ENCODE measurements at regions not wholly inside any gene's neighbourhood (a gene's known extent, or its start where the extent isn't known, plus 50 kb on each side); places are given as distances from the start of the nearest gene placed in this dataset.
"Not testable (repeated sequence)": the region's sequence is repeated elsewhere in the genome, so short reads cannot be mapped to it uniquely, and the experiment has no call there.

- no peaks in the 10 kb centered on the region for H3K27me3 ChIP-seq
- intact Hi-C loops (cut with DNase I), result no loop called here
- 62 to 70% methylated on average over 1 of the region's 1 CpG for WGBS, 2 donors
- ATAC-seq (no peak), DNase-seq (no peak), FAIRE-seq (no peak)
- H3K36me3 ChIP-seq, result no peaks in the 10 kb centered on the region
- H3K27ac ChIP-seq, result no peak overlapping the region
- H3K9me3 ChIP-seq, result no peaks in the 10 kb centered on the region
- H3K4me3 ChIP-seq, result no peak overlapping the region
- H3K4me1 ChIP-seq, result no peaks in the 10 kb centered on the region
- TF ChIP-seq CTCF (IDR thresholded peaks at IDR 0.05), result no peak
Measured at GRCh38 chr5:165030971-165031370, 1525.6 kb downstream of the MAT2B start.

GRCh38 chr5:165031371-165031770 is 1526.0 kb downstream of the MAT2B start:
- Histone ChIP-seq H3K27me3 (no peaks in the 10 kb centered on the region), H3K36me3 (no peaks in the 10 kb centered on the region), H3K27ac (no peak overlapping the region), H3K4me1 (no peaks in the 10 kb centered on the region), H3K4me3 (no peak overlapping the region), H3K9me3 (no peaks in the 10 kb centered on the region)
- no peak for TF ChIP-seq CTCF (IDR thresholded peaks at IDR 0.05)
- FAIRE-seq, result no peak
- no peak for DNase-seq
- no peak for ATAC-seq
- 75 to 90% methylated on average over 2 of the region's 2 CpGs for WGBS, 2 donors
- intact Hi-C loops (cut with DNase I), result no loop called here

GRCh38 chr5:165035520-165035919 is 1530.1 kb downstream of the MAT2B start:
- Histone ChIP-seq H3K27ac (no peak overlapping the region), H3K4me1 (no peaks in the 10 kb centered on the region), H3K27me3 (no peaks in the 10 kb centered on the region), H3K36me3 (no peaks in the 10 kb centered on the region), H3K9me3 (no peaks in the 10 kb centered on the region), H3K4me3 (no peak overlapping the region)
- intact Hi-C loops (cut with DNase I), result no loop called here
- TF ChIP-seq CTCF (IDR thresholded peaks at IDR 0.05), result no peak
- DNase-seq (no peak), FAIRE-seq (no peak), ATAC-seq (no peak)
- 49 to 63% methylated on average over 1 of the region's 1 CpG for WGBS, 2 donors

- WGBS, 2 donors, result 46 to 50% methylated on average over 3 of the region's 3 CpGs
- TF ChIP-seq CTCF (IDR thresholded peaks at IDR 0.05), result no peak
- intact Hi-C loops (cut with DNase I), result no loop called here
- Histone ChIP-seq H3K4me3 (no peak overlapping the region), H3K27me3 (no peaks in the 10 kb centered on the region), H3K9me3 (no peaks in the 10 kb centered on the region), H3K36me3 (no peaks in the 10 kb centered on the region), H3K27ac (no peak overlapping the region), H3K4me1 (no peaks in the 10 kb centered on the region)
- DNase-seq (no peak), FAIRE-seq (no peak), ATAC-seq (no peak)
Measured at GRCh38 chr5:165039748-165040147, 1534.3 kb downstream of the MAT2B start.

- H3K4me1 ChIP-seq; H3K9me3 ChIP-seq; H3K4me3 ChIP-seq; ATAC-seq; H3K27me3 ChIP-seq; H3K36me3 ChIP-seq; intact Hi-C loops (cut with DNase I); FAIRE-seq; H3K27ac ChIP-seq: not testable (repeated sequence)
- DNase-seq, result peak in 1 of 6 donors; percentile 23
- WGBS, 2 donors, result 64 to 75% methylated on average over 7 of the region's 7 CpGs
Measured at GRCh38 chr5:165045941-165046340, 1540.5 kb downstream of the MAT2B start.

GRCh38 chr5:165055476-165055875 is 1550.1 kb downstream of the MAT2B start:
- intact Hi-C loops (cut with DNase I), result no loop called here
- H3K27me3 ChIP-seq, result no peaks in the 10 kb centered on the region
- ATAC-seq (no peak), DNase-seq (no peak), FAIRE-seq (no peak)
- H3K4me3 ChIP-seq, result no peak overlapping the region
- no peak overlapping the region for H3K27ac ChIP-seq
- H3K36me3 ChIP-seq, result no peaks in the 10 kb centered on the region
- no peak for TF ChIP-seq CTCF (IDR thresholded peaks at IDR 0.05)
- WGBS, 2 donors, result 44 to 55% methylated on average over 1 of the region's 1 CpG
- no peaks in the 10 kb centered on the region for H3K4me1 ChIP-seq
- H3K9me3 ChIP-seq, result no peaks in the 10 kb centered on the region

Measured in pancreas (tissue), 10 donors.